SK-N-MC (cell line): ENCODE measurements at regions not wholly inside any gene's neighbourhood (a gene's known extent, or its start where the extent isn't known, plus 50 kb on each side); places are given as distances from the start of the nearest gene placed in this dataset.

ENCODE experiments used
- FOXP2 ChIP-seq: optimal IDR thresholded peaks from 2 replicates; pipeline ENCODE3; 2011; ENCODE audit warnings: mild to moderate bottlenecking, moderate library complexity; ENCODE audit not compliant: insufficient read depth; ENCODE audit errors: extremely low read length, control extremely low read depth
- POLR2AphosphoS5 ChIP-seq: IDR thresholded peaks from 2 replicates; pipeline ENCODE4 v1.6.1; 2012; ENCODE audit warnings: mild to moderate bottlenecking, low read depth, low read length, borderline replicate concordance

DNA sequence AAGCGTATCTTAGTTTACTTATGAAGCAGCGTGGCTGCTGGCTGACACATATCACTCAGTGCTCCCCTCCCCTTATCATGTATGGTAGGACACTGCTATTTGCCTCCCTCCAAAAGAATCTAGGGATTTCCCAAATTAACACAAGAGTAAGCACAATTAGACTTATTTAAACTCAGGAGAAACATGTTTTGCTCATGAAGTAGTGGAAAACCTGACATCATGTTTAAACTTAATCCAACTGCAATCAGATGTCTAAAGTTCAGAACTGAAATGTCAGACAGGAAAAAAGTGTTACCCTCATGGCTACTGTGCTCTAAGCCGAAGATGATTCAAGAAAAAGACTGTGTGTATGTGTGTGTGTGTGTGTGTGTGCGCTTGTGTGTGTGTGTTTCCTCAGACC lies 324.1 kb upstream of the TNC start:
- TF ChIP-seq FOXP2 (no peak), POLR2AphosphoS5 (no peak)
